Esophagus muscularis mucosa (tissue), 4 donors: ENCODE measurements at regions not wholly inside any gene's neighbourhood (a gene's known extent, or its start where the extent isn't known, plus 50 kb on each side); places are given as distances from the start of the nearest gene placed in this dataset.

Experiments used
- DNase-seq: peaks from one replicate; pipeline ENCODE4 v3.0.0-alpha.2; 2017; ENCODE audit errors: extremely low spot score
- H3K27ac ChIP-seq, 4 donors: fragments of 200-600 bp; sonication (generic); replicated peaks in 1 of 4; 1 replicate in 3 of 4; 2 replicates in 1 of 4; pipeline ENCODE4 v1.5.1; 2016 to 2019; ENCODE audit warnings: mild to moderate bottlenecking in 1 of 4
- H3K27me3 ChIP-seq, 4 donors: fragments of 200-600 bp; sonication (generic); one replicate each; pipeline versions ENCODE4 v1.5.1 to v1.6.0; 2016 to 2019
- H3K36me3 ChIP-seq, 4 donors: fragments of 200-600 bp; sonication (generic); one replicate each; pipeline ENCODE4 v1.5.1; 2016 to 2019
- H3K4me1 ChIP-seq, 4 donors: fragments of 200-600 bp; sonication (generic); one replicate each; pipeline ENCODE4 v1.5.1; 2016 to 2019
- H3K4me3 ChIP-seq, 4 donors: fragments of 200-600 bp; sonication (generic); 1 replicate in 2 of 4; 2 replicates in 2 of 4; pipeline ENCODE4 v1.5.1; 2016 to 2019; ENCODE audit warnings: mild to moderate bottlenecking in 4 of 4, moderate library complexity in 1 of 4
- H3K9me3 ChIP-seq, 4 donors: fragments of 200-600 bp; sonication (generic); 1 replicate in 3 of 4; 2 replicates in 1 of 4; pipeline ENCODE4 v1.5.1; 2016 to 2019
- CTCF ChIP-seq, 3 experiments: fragments of 200-600 bp in 2 of 3; fragments of 450-650 bp in 1 of 3; sonication (generic) in 2 of 3; IDR thresholded peaks; one replicate each; pipeline ENCODE4 v1.5.1; 2017 to 2019; ENCODE audit warnings: antibody characterized with exemption in 3 of 3, mild to moderate bottlenecking in 2 of 3, moderate library complexity in 1 of 3
- EP300 ChIP-seq: sonication (generic); formaldehyde crosslinking; IDR thresholded peaks from one replicate; pipeline ENCODE4 v1.6.1; 2017; ENCODE audit warnings: antibody characterized with exemption
- POLR2A ChIP-seq: fragments of 450-650 bp; IDR thresholded peaks from one replicate; pipeline ENCODE4 v1.6.1; 2017; ENCODE audit warnings: antibody characterized with exemption, moderate library complexity, mild to moderate bottlenecking, low read depth
- POLR2AphosphoS5 ChIP-seq, 2 donors: sonication (generic); formaldehyde crosslinking; IDR thresholded peaks; one replicate each; pipeline ENCODE4 v1.6.1; 2017; ENCODE audit warnings: antibody characterized with exemption in 2 of 2
- WGBS: methylation state at CpG from one replicate; pipeline ENCODE4 v1.1.5; 2018; 5-methylcytosine and 5-hydroxymethylcytosine counted together
- intact Hi-C: fragments of 100-400 bp; cut with DNase I; formaldehyde crosslinking; loops from one replicate; pipeline ENCODE4 v1.15.1; 2023

GRCh38 chr7:116188-116981 lies 76.0 kb upstream of the FAM20C start:
- Histone ChIP-seq H3K27ac (peak overlapping the region in 2 of 4 donors; percentile 46 to 48), H3K4me1 (peaks cover 9 to 43% (median 24%) of the 10 kb centered on the region in 4 donors), H3K27me3 (no peaks in the 10 kb centered on the region), H3K4me3 (no peak overlapping the region), H3K36me3 (no peaks in the 10 kb centered on the region), H3K9me3 (no peaks in the 10 kb centered on the region)
- WGBS = 81% methylated on average over 19 of the region's 19 CpGs
- intact Hi-C loops = no loop called here
- TF ChIP-seq POLR2AphosphoS5 (IDR thresholded peaks at IDR 0.05) (no peak), POLR2A (no peak), CTCF (IDR thresholded peaks at IDR 0.05) (no peak), EP300 (no peak)
- peak; percentile 31 for DNase-seq

GRCh38 chr7:117836-118614 lies 74.3 kb upstream of the FAM20C start:
- Histone ChIP-seq H3K27ac (no peak overlapping the region), H3K4me3 (no peak overlapping the region), H3K9me3 (no peaks in the 10 kb centered on the region), H3K36me3 (no peaks in the 10 kb centered on the region), H3K27me3 (no peaks in the 10 kb centered on the region), H3K4me1 (peaks cover 9 to 49% (median 24%) of the 10 kb centered on the region in 4 donors)
- WGBS = 86% methylated on average over 17 of the region's 22 CpGs
- intact Hi-C loops = no loop called here
- DNase-seq = peak; percentile 53
- TF ChIP-seq CTCF (IDR thresholded peaks at IDR 0.05) (no peak), EP300 (no peak), POLR2AphosphoS5 (IDR thresholded peaks at IDR 0.05) (no peak), POLR2A (no peak)

- H3K4me3 ChIP-seq = no peak overlapping the region
- intact Hi-C loops = no loop called here
- peak; percentile 90 for DNase-seq
- H3K36me3 ChIP-seq = no peaks in the 10 kb centered on the region
- H3K27me3 ChIP-seq = no peaks in the 10 kb centered on the region
- WGBS = 84% methylated on average over 30 of the region's 32 CpGs
- no peaks in the 10 kb centered on the region for H3K9me3 ChIP-seq
- peaks cover 9 to 49% (median 24%) of the 10 kb centered on the region in 4 donors for H3K4me1 ChIP-seq
- H3K27ac ChIP-seq = peak overlapping the region in 2 of 4 donors; percentile 43 to 51
- TF ChIP-seq CTCF (IDR thresholded peaks at IDR 0.05) (no peak), POLR2A (no peak), EP300 (no peak), POLR2AphosphoS5 (IDR thresholded peaks at IDR 0.05) (no peak)
Measured at GRCh38 chr7:118615-119391, 73.6 kb upstream of the FAM20C start.

- no peaks in the 10 kb centered on the region for H3K27me3 ChIP-seq
- peak overlapping the region in 2 of 4 donors; percentile 43 to 51 for H3K27ac ChIP-seq
- whole genome bisulfite sequencing = 63% methylated on average over 17 of the region's 27 CpGs
- H3K36me3 ChIP-seq = no peaks in the 10 kb centered on the region
- DNase-seq = peak; percentile 90
- no peaks in the 10 kb centered on the region for H3K9me3 ChIP-seq
- peaks cover 9 to 49% (median 24%) of the 10 kb centered on the region in 4 donors for H3K4me1 ChIP-seq
- no peak overlapping the region for H3K4me3 ChIP-seq
- intact Hi-C loops = no loop called here
- TF ChIP-seq POLR2A (no peak), CTCF (IDR thresholded peaks at IDR 0.05) (no peak), EP300 (no peak), POLR2AphosphoS5 (IDR thresholded peaks at IDR 0.05) (no peak)
Measured at GRCh38 chr7:119392-120163, 72.8 kb upstream of the FAM20C start.
